ENCODE measurements at regions not wholly inside any gene's neighbourhood (a gene's known extent, or its start where the extent isn't known, plus 50 kb on each side); places are given as distances from the start of the nearest gene placed in this dataset.

- WGBS, 2 donors: 100% methylated on average over 1 of the region's 1 CpG
- no peak for TF ChIP-seq CTCF (IDR thresholded peaks at IDR 0.05; ENCODE audit: control extremely low read depth, extremely low read depth)
- no peak for DNase-seq
- Histone ChIP-seq H3K27ac (ENCODE audit: low read depth in 1 of 2, low read length in 1 of 2) (no peak overlapping the region), H3K4me3 (no peak overlapping the region), H3K27me3 (ENCODE audit: control insufficient read depth in 3 of 3, insufficient read depth in 3 of 3, low read length in 2 of 3) (peaks cover 0 to 13% (median 11%) of the 10 kb centered on the region in 3 donors), H3K36me3 (ENCODE audit: control insufficient read depth in 4 of 4, insufficient read depth in 4 of 4, low read length in 4 of 4) (no peaks in the 10 kb centered on the region), H3K9me3 (ENCODE audit: control insufficient read depth in 4 of 4, insufficient read depth in 3 of 4, low read length in 3 of 4) (peaks cover 0 to 7% (median 0%) of the 10 kb centered on the region in 4 donors), H3K9ac (ENCODE audit: insufficient read depth in 1 of 2, low read length in 2 of 2) (no peak overlapping the region), H3K4me1 (ENCODE audit: control insufficient read depth in 5 of 5, insufficient read depth in 5 of 5, low read length in 5 of 5) (peaks cover 0 to 8% (median 4%) of the 10 kb centered on the region in 5 donors)
- ATAC-seq (ENCODE audit: insufficient read depth, low FRiP score): no peak
Measured at GRCh38 chr14:95015046-95015445, 142.3 kb downstream of the DICER1 start.

DNA sequence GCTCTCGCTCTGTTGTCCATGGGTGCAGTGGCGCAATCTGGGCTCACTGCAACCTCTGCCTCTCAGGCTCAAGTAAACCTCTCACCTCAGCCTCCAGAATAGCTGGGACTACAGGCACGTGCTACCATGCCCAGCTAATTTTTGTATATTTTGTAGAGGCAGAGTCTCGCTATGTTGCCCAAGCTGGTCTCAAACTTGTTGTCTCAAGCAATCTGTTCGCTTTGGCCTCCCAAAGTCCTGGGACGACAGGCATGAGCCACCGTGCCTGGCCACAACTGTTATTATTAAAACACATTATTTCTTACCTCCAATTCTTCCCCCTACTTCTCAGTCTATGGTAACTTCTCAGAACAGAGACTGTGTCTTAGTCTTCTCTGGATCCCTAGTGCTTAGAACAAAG is 143.3 kb downstream of the DICER1 start:
- Histone ChIP-seq H3K27ac (ENCODE audit: low read depth in 1 of 2, low read length in 1 of 2) (no peak overlapping the region), H3K4me1 (ENCODE audit: control insufficient read depth in 5 of 5, insufficient read depth in 5 of 5, low read length in 5 of 5) (peaks cover 0 to 8% (median 4%) of the 10 kb centered on the region in 5 donors), H3K27me3 (ENCODE audit: control insufficient read depth in 3 of 3, insufficient read depth in 3 of 3, low read length in 2 of 3) (peaks cover 3 to 13% (median 11%) of the 10 kb centered on the region in 3 donors), H3K36me3 (ENCODE audit: control insufficient read depth in 4 of 4, insufficient read depth in 4 of 4, low read length in 4 of 4) (no peaks in the 10 kb centered on the region), H3K9ac (ENCODE audit: insufficient read depth in 1 of 2, low read length in 2 of 2) (no peak overlapping the region), H3K4me3 (no peak overlapping the region), H3K9me3 (ENCODE audit: control insufficient read depth in 4 of 4, insufficient read depth in 3 of 4, low read length in 3 of 4) (peaks cover 0 to 7% (median 0%) of the 10 kb centered on the region in 4 donors)
- WGBS, 2 donors: 92 to 96% methylated on average over 7 of the region's 7 CpGs
- ATAC-seq (ENCODE audit: insufficient read depth, low FRiP score) (no peak), DNase-seq (no peak)
- no peak for TF ChIP-seq CTCF (IDR thresholded peaks at IDR 0.05; ENCODE audit: control extremely low read depth, extremely low read depth)

GRCh38 chr14:95011445-95012006 is 145.8 kb downstream of the DICER1 start:
- TF ChIP-seq CTCF (IDR thresholded peaks at IDR 0.05; ENCODE audit: control extremely low read depth, extremely low read depth): no peak
- no peak overlapping the region for H3K9ac ChIP-seq (ENCODE audit: insufficient read depth in 1 of 2, low read length in 2 of 2)
- 42 to 45% methylated on average over 16 of the region's 16 CpGs for WGBS, 2 donors
- ATAC-seq (ENCODE audit: insufficient read depth, low FRiP score): no peak
- no peak for DNase-seq
- H3K9me3 ChIP-seq (ENCODE audit: control insufficient read depth in 4 of 4, insufficient read depth in 3 of 4, low read length in 3 of 4): peaks cover 0 to 7% (median 0%) of the 10 kb centered on the region in 4 donors
- H3K27ac ChIP-seq (ENCODE audit: low read depth in 1 of 2, low read length in 1 of 2): no peak overlapping the region
- H3K36me3 ChIP-seq (ENCODE audit: control insufficient read depth in 4 of 4, insufficient read depth in 4 of 4, low read length in 4 of 4): no peaks in the 10 kb centered on the region
- no peak overlapping the region for H3K4me3 ChIP-seq
- H3K27me3 ChIP-seq (ENCODE audit: control insufficient read depth in 3 of 3, insufficient read depth in 3 of 3, low read length in 2 of 3): peaks cover 3 to 16% (median 11%) of the 10 kb centered on the region in 3 donors
- peaks cover 0 to 8% (median 4%) of the 10 kb centered on the region in 5 donors for H3K4me1 ChIP-seq (ENCODE audit: control insufficient read depth in 5 of 5, insufficient read depth in 5 of 5, low read length in 5 of 5)
